Osteocyte (in vitro differentiated cells): ENCODE measurements at regions not wholly inside any gene's neighbourhood (a gene's known extent, or its start where the extent isn't known, plus 50 kb on each side); places are given as distances from the start of the nearest gene placed in this dataset.

Experiments
- DNase-seq: peaks from one replicate; pipeline ENCODE4 v3.0.0; 2021; ENCODE audit warnings: mixed read lengths; ENCODE audit not compliant: unreplicated experiment; ENCODE audit errors: extremely low spot score
- H3K27ac Mint-ChIP-seq: one replicate; pipeline ENCODE4 v1.8.0; 2021; ENCODE audit warnings: mild to moderate bottlenecking, mixed read lengths; ENCODE audit not compliant: unreplicated experiment
- H3K27me3 Mint-ChIP-seq: one replicate; pipeline ENCODE4 v1.8.0; 2021; ENCODE audit warnings: mixed read lengths; ENCODE audit not compliant: unreplicated experiment
- H3K36me3 Mint-ChIP-seq: one replicate; pipeline ENCODE4 v1.8.0; 2021; ENCODE audit warnings: mixed read lengths; ENCODE audit not compliant: unreplicated experiment
- H3K4me1 Mint-ChIP-seq: one replicate; pipeline ENCODE4 v1.8.0; 2021; ENCODE audit warnings: mixed read lengths; ENCODE audit not compliant: unreplicated experiment
- H3K4me3 Mint-ChIP-seq: one replicate; pipeline ENCODE4 v1.8.0; 2021; ENCODE audit warnings: mild to moderate bottlenecking, moderate library complexity, mixed read lengths; ENCODE audit not compliant: unreplicated experiment
- H3K9me3 Mint-ChIP-seq: one replicate; pipeline ENCODE4 v1.8.0; 2021; ENCODE audit warnings: mixed read lengths; ENCODE audit not compliant: unreplicated experiment
- TF ChIP-seq, protein P1 (sequence below): fragments of 200-600 bp; sonication (generic); IDR thresholded peaks from 2 replicates; pipeline ENCODE4 v1.5.0; 2021; ENCODE audit warnings: antibody characterized with exemption, mild to moderate bottlenecking, moderate library complexity

DNA sequence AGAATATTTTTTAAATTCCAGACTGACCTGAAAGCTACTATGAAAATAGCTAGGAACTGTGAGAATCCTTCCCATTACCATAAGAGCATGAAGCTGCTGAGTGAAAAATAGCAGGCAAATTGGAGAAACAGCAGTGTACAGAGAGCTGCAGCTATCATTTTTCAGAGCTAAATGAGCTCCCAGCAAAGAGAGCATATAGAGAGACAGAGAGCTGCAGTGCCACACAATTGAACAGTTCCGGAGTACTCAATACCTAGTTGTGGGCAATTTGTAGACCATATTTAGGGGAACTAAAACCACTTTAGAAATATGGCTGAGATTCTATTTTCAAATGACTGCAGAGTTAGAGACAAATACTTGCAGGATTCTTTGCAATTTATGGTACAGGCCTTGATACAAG, 645.3 kb downstream of the STK39 start:
- Mint-ChIP-seq H3K4me1 (no peaks in the 10 kb centered on the region), H3K9me3 (no peaks in the 10 kb centered on the region), H3K27me3 (peaks cover 2% of the 10 kb centered on the region), H3K36me3 (no peaks in the 10 kb centered on the region), H3K27ac (no peak overlapping the region), H3K4me3 (no peak overlapping the region)
- TF ChIP-seq, protein P1, sequence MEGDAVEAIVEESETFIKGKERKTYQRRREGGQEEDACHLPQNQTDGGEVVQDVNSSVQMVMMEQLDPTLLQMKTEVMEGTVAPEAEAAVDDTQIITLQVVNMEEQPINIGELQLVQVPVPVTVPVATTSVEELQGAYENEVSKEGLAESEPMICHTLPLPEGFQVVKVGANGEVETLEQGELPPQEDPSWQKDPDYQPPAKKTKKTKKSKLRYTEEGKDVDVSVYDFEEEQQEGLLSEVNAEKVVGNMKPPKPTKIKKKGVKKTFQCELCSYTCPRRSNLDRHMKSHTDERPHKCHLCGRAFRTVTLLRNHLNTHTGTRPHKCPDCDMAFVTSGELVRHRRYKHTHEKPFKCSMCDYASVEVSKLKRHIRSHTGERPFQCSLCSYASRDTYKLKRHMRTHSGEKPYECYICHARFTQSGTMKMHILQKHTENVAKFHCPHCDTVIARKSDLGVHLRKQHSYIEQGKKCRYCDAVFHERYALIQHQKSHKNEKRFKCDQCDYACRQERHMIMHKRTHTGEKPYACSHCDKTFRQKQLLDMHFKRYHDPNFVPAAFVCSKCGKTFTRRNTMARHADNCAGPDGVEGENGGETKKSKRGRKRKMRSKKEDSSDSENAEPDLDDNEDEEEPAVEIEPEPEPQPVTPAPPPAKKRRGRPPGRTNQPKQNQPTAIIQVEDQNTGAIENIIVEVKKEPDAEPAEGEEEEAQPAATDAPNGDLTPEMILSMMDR = no peak
- no peak for DNase-seq

DNA sequence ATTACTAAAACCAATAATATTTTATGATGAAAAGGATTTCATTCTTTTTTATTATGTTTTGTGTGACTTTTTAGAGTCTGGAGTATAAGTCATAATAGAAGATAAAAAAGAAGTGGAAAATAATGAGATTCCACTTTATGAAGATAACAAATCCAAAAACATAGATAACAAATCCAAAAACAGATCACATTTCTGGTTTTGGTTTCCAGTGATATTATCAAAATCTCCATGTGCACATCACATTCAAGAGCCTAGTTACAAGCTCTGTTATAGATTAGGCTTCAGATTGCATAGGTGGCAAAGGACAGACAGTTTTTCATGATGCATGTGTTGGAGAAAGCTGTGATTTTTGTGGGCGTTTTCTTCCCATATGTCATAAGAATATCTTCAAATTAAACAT, 648.2 kb downstream of the STK39 start:
- no peak for DNase-seq
- H3K4me3 Mint-ChIP-seq = no peak overlapping the region
- H3K27ac Mint-ChIP-seq = no peak overlapping the region
- no peaks in the 10 kb centered on the region for H3K27me3 Mint-ChIP-seq
- no peaks in the 10 kb centered on the region for H3K9me3 Mint-ChIP-seq
- H3K36me3 Mint-ChIP-seq = no peaks in the 10 kb centered on the region
- TF ChIP-seq, protein P1 = no peak
- H3K4me1 Mint-ChIP-seq = no peaks in the 10 kb centered on the region

DNA sequence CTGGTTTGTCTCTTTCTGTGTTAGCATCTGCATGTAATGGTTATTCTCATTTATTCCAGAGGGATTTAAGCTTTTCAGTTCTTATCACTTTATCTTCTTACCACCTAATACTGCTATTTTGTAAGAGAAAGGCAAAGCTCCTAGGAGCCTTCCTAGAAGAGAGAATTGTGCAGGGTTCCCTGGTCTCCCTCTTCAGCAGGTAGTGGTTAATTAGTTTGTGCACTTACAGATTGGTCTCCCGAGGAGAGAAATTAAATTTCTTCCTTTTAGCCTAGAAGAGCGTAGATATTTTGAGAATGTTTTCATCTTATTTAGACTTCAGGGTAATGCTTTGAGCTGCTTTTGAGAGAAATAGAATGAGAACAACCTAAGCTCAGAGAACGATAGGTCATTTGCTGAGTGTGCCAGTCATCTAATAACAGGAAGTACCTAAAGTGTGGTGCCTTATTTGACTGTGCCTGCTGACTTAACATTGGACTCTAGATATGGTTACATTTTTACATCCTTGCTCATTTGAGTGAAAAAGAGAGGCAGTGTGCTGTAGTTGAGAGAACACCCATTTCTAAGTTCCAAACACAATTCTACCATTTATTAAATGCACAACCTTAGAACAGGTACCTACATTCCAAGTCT, 651.4 kb downstream of the STK39 start:
- no peak overlapping the region for H3K4me3 Mint-ChIP-seq
- DNase-seq = no peak
- no peaks in the 10 kb centered on the region for H3K36me3 Mint-ChIP-seq
- peaks cover 2% of the 10 kb centered on the region for H3K4me1 Mint-ChIP-seq
- no peaks in the 10 kb centered on the region for H3K27me3 Mint-ChIP-seq
- TF ChIP-seq, protein P1 = no peak
- no peak overlapping the region for H3K27ac Mint-ChIP-seq
- no peaks in the 10 kb centered on the region for H3K9me3 Mint-ChIP-seq

DNA sequence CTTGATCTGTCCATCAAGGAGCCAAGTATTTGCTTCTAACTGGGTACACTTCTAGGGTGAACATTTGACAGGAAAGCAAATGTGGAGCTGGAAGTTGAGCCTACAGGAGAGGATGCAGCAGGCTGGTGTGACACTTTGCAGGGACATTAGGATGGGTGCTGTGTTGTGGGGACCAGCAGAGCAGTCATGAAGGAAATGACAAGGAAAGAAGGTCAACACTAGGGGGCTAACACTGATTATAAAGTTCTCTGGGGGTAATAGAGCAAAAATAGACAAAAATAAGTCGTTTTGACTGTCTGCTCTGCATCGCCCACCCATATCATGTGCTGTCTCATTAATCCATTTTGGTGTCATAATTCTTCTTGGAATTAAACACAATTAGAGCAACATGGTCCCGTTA, 652.4 kb downstream of the STK39 start:
- H3K4me1 Mint-ChIP-seq = peaks cover 2% of the 10 kb centered on the region
- H3K36me3 Mint-ChIP-seq = no peaks in the 10 kb centered on the region
- DNase-seq = no peak
- no peak overlapping the region for H3K4me3 Mint-ChIP-seq
- H3K27ac Mint-ChIP-seq = no peak overlapping the region
- TF ChIP-seq, protein P1 = no peak
- no peaks in the 10 kb centered on the region for H3K27me3 Mint-ChIP-seq
- no peaks in the 10 kb centered on the region for H3K9me3 Mint-ChIP-seq

DNA sequence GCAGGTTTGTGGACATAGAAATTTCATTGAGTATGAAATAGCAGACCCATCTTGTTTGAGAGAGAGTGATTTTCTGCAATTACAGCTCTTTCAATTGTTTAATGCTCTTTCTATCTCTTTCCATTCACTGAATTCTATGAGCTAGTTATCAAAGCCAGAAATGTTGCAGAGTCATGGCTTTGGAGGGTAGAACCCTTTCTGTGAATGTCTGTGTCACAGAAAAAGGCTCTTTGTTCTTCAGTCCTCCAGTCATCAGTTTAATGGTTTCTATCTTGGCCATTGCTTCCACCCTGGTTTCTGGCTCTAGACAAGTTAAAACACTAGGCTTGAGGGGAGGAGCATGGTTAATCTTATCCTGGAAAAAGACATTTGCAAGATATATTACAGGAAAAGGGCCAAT, 655.0 kb downstream of the STK39 start:
- no peaks in the 10 kb centered on the region for H3K9me3 Mint-ChIP-seq
- no peaks in the 10 kb centered on the region for H3K36me3 Mint-ChIP-seq
- H3K27me3 Mint-ChIP-seq = no peaks in the 10 kb centered on the region
- no peak for DNase-seq
- peaks cover 2% of the 10 kb centered on the region for H3K4me1 Mint-ChIP-seq
- no peak overlapping the region for H3K27ac Mint-ChIP-seq
- no peak overlapping the region for H3K4me3 Mint-ChIP-seq
- TF ChIP-seq, protein P1 = no peak
